ENCODE measurements at regions not wholly inside any gene's neighbourhood (a gene's known extent, or its start where the extent isn't known, plus 50 kb on each side); places are given as distances from the start of the nearest gene placed in this dataset.
"Not testable (repeated sequence)": the region's sequence is repeated elsewhere in the genome, so short reads cannot be mapped to it uniquely, and the experiment has no call there.

- not testable (repeated sequence) for H3K27me3 ChIP-seq (ENCODE audit: control insufficient read depth in 1 of 2, insufficient read depth in 2 of 2, low read length in 2 of 2); H3K36me3 ChIP-seq (ENCODE audit: control insufficient read depth in 2 of 2, insufficient read depth in 2 of 2, low read length in 2 of 2); H3K9ac ChIP-seq (ENCODE audit: low read length in 2 of 2); H3K9me3 ChIP-seq (ENCODE audit: control insufficient read depth in 2 of 2, low read length in 2 of 2); H3K4me3 ChIP-seq (ENCODE audit: low read length in 2 of 2); H3K27ac ChIP-seq (ENCODE audit: low read length); H3K4me1 ChIP-seq (ENCODE audit: control insufficient read depth, insufficient read depth, low read length)
Measured at GRCh38 chr5:34266151-34266550, 223.1 kb upstream of the C1QTNF3 start.

GRCh38 chr5:34296759-34297158, 253.7 kb upstream of the C1QTNF3 start:
- H3K9ac ChIP-seq (ENCODE audit: low read length in 2 of 2); H3K4me3 ChIP-seq (ENCODE audit: low read length in 2 of 2); H3K9me3 ChIP-seq (ENCODE audit: control insufficient read depth in 2 of 2, low read length in 2 of 2); H3K27ac ChIP-seq (ENCODE audit: low read length); H3K36me3 ChIP-seq (ENCODE audit: control insufficient read depth in 2 of 2, insufficient read depth in 2 of 2, low read length in 2 of 2); H3K27me3 ChIP-seq (ENCODE audit: control insufficient read depth in 1 of 2, insufficient read depth in 2 of 2, low read length in 2 of 2); H3K4me1 ChIP-seq (ENCODE audit: control insufficient read depth, insufficient read depth, low read length): not testable (repeated sequence)

- H3K27ac ChIP-seq (ENCODE audit: low read length); H3K4me1 ChIP-seq (ENCODE audit: control insufficient read depth, insufficient read depth, low read length); H3K4me3 ChIP-seq (ENCODE audit: low read length in 2 of 2); H3K9ac ChIP-seq (ENCODE audit: low read length in 2 of 2); H3K27me3 ChIP-seq (ENCODE audit: control insufficient read depth in 1 of 2, insufficient read depth in 2 of 2, low read length in 2 of 2); H3K36me3 ChIP-seq (ENCODE audit: control insufficient read depth in 2 of 2, insufficient read depth in 2 of 2, low read length in 2 of 2); H3K9me3 ChIP-seq (ENCODE audit: control insufficient read depth in 2 of 2, low read length in 2 of 2): not testable (repeated sequence)
Measured at GRCh38 chr5:34329201-34329600, 286.2 kb upstream of the C1QTNF3 start.

- not testable (repeated sequence) for H3K9ac ChIP-seq (ENCODE audit: low read length in 2 of 2); H3K4me3 ChIP-seq (ENCODE audit: low read length in 2 of 2); H3K4me1 ChIP-seq (ENCODE audit: control insufficient read depth, insufficient read depth, low read length); H3K9me3 ChIP-seq (ENCODE audit: control insufficient read depth in 2 of 2, low read length in 2 of 2); H3K27ac ChIP-seq (ENCODE audit: low read length); H3K36me3 ChIP-seq (ENCODE audit: control insufficient read depth in 2 of 2, insufficient read depth in 2 of 2, low read length in 2 of 2); H3K27me3 ChIP-seq (ENCODE audit: control insufficient read depth in 1 of 2, insufficient read depth in 2 of 2, low read length in 2 of 2)
Measured at GRCh38 chr5:34329611-34330108, 286.6 kb upstream of the C1QTNF3 start.

- not testable (repeated sequence) for H3K27me3 ChIP-seq (ENCODE audit: control insufficient read depth in 1 of 2, insufficient read depth in 2 of 2, low read length in 2 of 2); H3K4me1 ChIP-seq (ENCODE audit: control insufficient read depth, insufficient read depth, low read length); H3K4me3 ChIP-seq (ENCODE audit: low read length in 2 of 2); H3K36me3 ChIP-seq (ENCODE audit: control insufficient read depth in 2 of 2, insufficient read depth in 2 of 2, low read length in 2 of 2); H3K9me3 ChIP-seq (ENCODE audit: control insufficient read depth in 2 of 2, low read length in 2 of 2); H3K27ac ChIP-seq (ENCODE audit: low read length); H3K9ac ChIP-seq (ENCODE audit: low read length in 2 of 2)
Measured at GRCh38 chr5:34331928-34332454, 289.0 kb upstream of the C1QTNF3 start.

- not testable (repeated sequence) for H3K27ac ChIP-seq (ENCODE audit: low read length); H3K4me1 ChIP-seq (ENCODE audit: control insufficient read depth, insufficient read depth, low read length); H3K27me3 ChIP-seq (ENCODE audit: control insufficient read depth in 1 of 2, insufficient read depth in 2 of 2, low read length in 2 of 2); H3K9ac ChIP-seq (ENCODE audit: low read length in 2 of 2); H3K36me3 ChIP-seq (ENCODE audit: control insufficient read depth in 2 of 2, insufficient read depth in 2 of 2, low read length in 2 of 2); H3K4me3 ChIP-seq (ENCODE audit: low read length in 2 of 2); H3K9me3 ChIP-seq (ENCODE audit: control insufficient read depth in 2 of 2, low read length in 2 of 2)
Measured at GRCh38 chr5:34339408-34340001, 296.5 kb upstream of the C1QTNF3 start.

GRCh38 chr5:34354440-34354839, 301.7 kb upstream of the RAI14 start:
- not testable (repeated sequence) for H3K4me1 ChIP-seq (ENCODE audit: control insufficient read depth, insufficient read depth, low read length); H3K9ac ChIP-seq (ENCODE audit: low read length in 2 of 2); H3K36me3 ChIP-seq (ENCODE audit: control insufficient read depth in 2 of 2, insufficient read depth in 2 of 2, low read length in 2 of 2); H3K9me3 ChIP-seq (ENCODE audit: control insufficient read depth in 2 of 2, low read length in 2 of 2); H3K27me3 ChIP-seq (ENCODE audit: control insufficient read depth in 1 of 2, insufficient read depth in 2 of 2, low read length in 2 of 2); H3K27ac ChIP-seq (ENCODE audit: low read length); H3K4me3 ChIP-seq (ENCODE audit: low read length in 2 of 2)

GRCh38 chr5:34371417-34371816, 284.7 kb upstream of the RAI14 start:
- H3K9ac ChIP-seq (ENCODE audit: low read length in 2 of 2); H3K27ac ChIP-seq (ENCODE audit: low read length); H3K9me3 ChIP-seq (ENCODE audit: control insufficient read depth in 2 of 2, low read length in 2 of 2); H3K4me3 ChIP-seq (ENCODE audit: low read length in 2 of 2); H3K4me1 ChIP-seq (ENCODE audit: control insufficient read depth, insufficient read depth, low read length); H3K36me3 ChIP-seq (ENCODE audit: control insufficient read depth in 2 of 2, insufficient read depth in 2 of 2, low read length in 2 of 2); H3K27me3 ChIP-seq (ENCODE audit: control insufficient read depth in 1 of 2, insufficient read depth in 2 of 2, low read length in 2 of 2): not testable (repeated sequence)

- H3K4me1 ChIP-seq (ENCODE audit: control insufficient read depth, insufficient read depth, low read length); H3K9ac ChIP-seq (ENCODE audit: low read length in 2 of 2); H3K27me3 ChIP-seq (ENCODE audit: control insufficient read depth in 1 of 2, insufficient read depth in 2 of 2, low read length in 2 of 2); H3K4me3 ChIP-seq (ENCODE audit: low read length in 2 of 2); H3K9me3 ChIP-seq (ENCODE audit: control insufficient read depth in 2 of 2, low read length in 2 of 2); H3K36me3 ChIP-seq (ENCODE audit: control insufficient read depth in 2 of 2, insufficient read depth in 2 of 2, low read length in 2 of 2); H3K27ac ChIP-seq (ENCODE audit: low read length): not testable (repeated sequence)
Measured at GRCh38 chr5:34371817-34372216, 284.3 kb upstream of the RAI14 start.

- not testable (repeated sequence) for H3K27ac ChIP-seq (ENCODE audit: low read length); H3K4me3 ChIP-seq (ENCODE audit: low read length in 2 of 2); H3K9me3 ChIP-seq (ENCODE audit: control insufficient read depth in 2 of 2, low read length in 2 of 2); H3K36me3 ChIP-seq (ENCODE audit: control insufficient read depth in 2 of 2, insufficient read depth in 2 of 2, low read length in 2 of 2); H3K9ac ChIP-seq (ENCODE audit: low read length in 2 of 2); H3K27me3 ChIP-seq (ENCODE audit: control insufficient read depth in 1 of 2, insufficient read depth in 2 of 2, low read length in 2 of 2); H3K4me1 ChIP-seq (ENCODE audit: control insufficient read depth, insufficient read depth, low read length)
Measured at GRCh38 chr5:34372739-34373138, 283.4 kb upstream of the RAI14 start.

GRCh38 chr5:34377651-34378050, 278.5 kb upstream of the RAI14 start:
- not testable (repeated sequence) for H3K36me3 ChIP-seq (ENCODE audit: control insufficient read depth in 2 of 2, insufficient read depth in 2 of 2, low read length in 2 of 2); H3K27ac ChIP-seq (ENCODE audit: low read length); H3K9me3 ChIP-seq (ENCODE audit: control insufficient read depth in 2 of 2, low read length in 2 of 2); H3K4me1 ChIP-seq (ENCODE audit: control insufficient read depth, insufficient read depth, low read length); H3K9ac ChIP-seq (ENCODE audit: low read length in 2 of 2); H3K4me3 ChIP-seq (ENCODE audit: low read length in 2 of 2); H3K27me3 ChIP-seq (ENCODE audit: control insufficient read depth in 1 of 2, insufficient read depth in 2 of 2, low read length in 2 of 2)
